ENCODE measurements at regions not wholly inside any gene's neighbourhood (a gene's known extent, or its start where the extent isn't known, plus 50 kb on each side); places are given as distances from the start of the nearest gene placed in this dataset.

DNA sequence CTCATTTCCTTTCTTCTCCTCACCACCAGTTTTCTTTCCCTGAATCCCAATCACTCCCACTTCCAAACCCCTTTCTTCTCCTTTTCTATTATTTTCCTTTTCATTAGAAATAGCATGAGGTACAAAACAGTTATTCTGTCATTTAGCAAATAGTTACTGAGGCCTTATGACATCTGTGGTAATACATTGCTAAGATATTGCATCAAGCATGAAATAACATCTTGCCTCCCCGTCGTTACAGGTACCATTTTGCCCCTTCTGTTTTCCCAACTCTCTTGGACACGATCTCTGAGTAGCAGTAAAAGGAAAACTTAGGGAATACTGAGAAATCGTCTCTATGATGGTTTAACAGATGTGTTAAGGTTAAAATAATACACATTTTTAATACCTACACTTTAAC lies 175.8 kb upstream of the SOX5 start:
- Histone ChIP-seq H3K4me3 (ENCODE audit: control insufficient read depth in 1 of 7, extremely low read depth in 1 of 7, insufficient read depth in 4 of 7, low read depth in 2 of 7, low read length in 6 of 7) (no peak overlapping the region), H3K36me3 (ENCODE audit: control insufficient read depth in 4 of 4, insufficient read depth in 4 of 4, low read length in 3 of 4) (no peaks in the 10 kb centered on the region), H3K27me3 (replicated peaks in 2 of 5; ENCODE audit: control insufficient read depth in 4 of 5, insufficient read depth in 5 of 5, low read length in 4 of 5) (no peaks in the 10 kb centered on the region), H3K4me1 (ENCODE audit: control extremely low read depth in 1 of 4, control insufficient read depth in 4 of 4, insufficient read depth in 4 of 4, low read length in 3 of 4) (no peaks in the 10 kb centered on the region), H3K9me3 (ENCODE audit: control extremely low read depth in 1 of 5, control insufficient read depth in 4 of 5, insufficient read depth in 2 of 5, low read depth in 1 of 5, low read length in 4 of 5) (no peaks in the 10 kb centered on the region), H3K27ac (ENCODE audit: insufficient read depth in 1 of 2, low read depth in 1 of 2, low read length in 2 of 2, poor library complexity in 1 of 2, severe bottlenecking in 2 of 2) (no peak overlapping the region)
- no CpG with 5 or more reads among the region's 4 CpGs for WGBS (ENCODE audit: insufficient coverage)
- CTCF ChIA-PET: no interaction called here
- no peak for DNase-seq
- POLR2A ChIA-PET: no interaction called here

- Histone ChIP-seq H3K4me3 (ENCODE audit: control insufficient read depth in 1 of 7, extremely low read depth in 1 of 7, insufficient read depth in 4 of 7, low read depth in 2 of 7, low read length in 6 of 7) (no peak overlapping the region), H3K4me1 (ENCODE audit: control extremely low read depth in 1 of 4, control insufficient read depth in 4 of 4, insufficient read depth in 4 of 4, low read length in 3 of 4) (no peaks in the 10 kb centered on the region), H3K27me3 (replicated peaks in 2 of 5; ENCODE audit: control insufficient read depth in 4 of 5, insufficient read depth in 5 of 5, low read length in 4 of 5) (no peaks in the 10 kb centered on the region), H3K27ac (ENCODE audit: insufficient read depth in 1 of 2, low read depth in 1 of 2, low read length in 2 of 2, poor library complexity in 1 of 2, severe bottlenecking in 2 of 2) (no peak overlapping the region), H3K9me3 (ENCODE audit: control extremely low read depth in 1 of 5, control insufficient read depth in 4 of 5, insufficient read depth in 2 of 5, low read depth in 1 of 5, low read length in 4 of 5) (peaks cover 0 to 1% (median 0%) of the 10 kb centered on the region in 5 experiments), H3K36me3 (ENCODE audit: control insufficient read depth in 4 of 4, insufficient read depth in 4 of 4, low read length in 3 of 4) (no peaks in the 10 kb centered on the region)
- WGBS (ENCODE audit: insufficient coverage): 96% methylated on average over 4 of the region's 4 CpGs
- CTCF ChIA-PET: no interaction called here
- no peak for DNase-seq
- POLR2A ChIA-PET: no interaction called here
Observed at GRCh38 chr12:24121911-24122310, 172.4 kb upstream of the SOX5 start.

DNA sequence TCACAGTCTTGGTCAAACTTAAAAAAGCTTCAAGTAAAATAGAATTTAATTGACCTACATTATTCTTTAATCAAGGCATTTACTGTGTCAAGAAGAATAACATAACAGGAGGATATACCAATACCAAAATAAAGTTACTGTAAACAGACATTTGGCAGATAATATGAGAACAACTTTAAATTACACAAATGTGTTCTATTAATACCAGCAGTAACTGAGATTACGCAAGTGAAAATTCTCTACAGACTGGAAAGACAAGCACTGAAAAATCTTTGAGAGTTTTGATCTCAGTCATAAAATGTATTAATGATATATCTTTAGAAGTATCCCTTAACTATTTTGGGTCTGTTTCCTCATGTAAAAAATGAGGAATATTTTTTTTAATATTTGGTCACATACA lies 169.2 kb upstream of the SOX5 start:
- WGBS (ENCODE audit: insufficient coverage): no CpG with 5 or more reads among the region's 1 CpG
- peaks cover 0 to 1% (median 0%) of the 10 kb centered on the region in 5 experiments for H3K9me3 ChIP-seq (ENCODE audit: control extremely low read depth in 1 of 5, control insufficient read depth in 4 of 5, insufficient read depth in 2 of 5, low read depth in 1 of 5, low read length in 4 of 5)
- no peaks in the 10 kb centered on the region for H3K4me1 ChIP-seq (ENCODE audit: control extremely low read depth in 1 of 4, control insufficient read depth in 4 of 4, insufficient read depth in 4 of 4, low read length in 3 of 4)
- no peak overlapping the region for H3K4me3 ChIP-seq (ENCODE audit: control insufficient read depth in 1 of 7, extremely low read depth in 1 of 7, insufficient read depth in 4 of 7, low read depth in 2 of 7, low read length in 6 of 7)
- no peaks in the 10 kb centered on the region for H3K27me3 ChIP-seq (replicated peaks in 2 of 5; ENCODE audit: control insufficient read depth in 4 of 5, insufficient read depth in 5 of 5, low read length in 4 of 5)
- ChIA-PET POLR2A (no interaction called here), CTCF (no interaction called here)
- no peaks in the 10 kb centered on the region for H3K36me3 ChIP-seq (ENCODE audit: control insufficient read depth in 4 of 4, insufficient read depth in 4 of 4, low read length in 3 of 4)
- H3K27ac ChIP-seq (ENCODE audit: insufficient read depth in 1 of 2, low read depth in 1 of 2, low read length in 2 of 2, poor library complexity in 1 of 2, severe bottlenecking in 2 of 2): no peak overlapping the region
- DNase-seq: no peak

- CTCF ChIA-PET: no interaction called here
- H3K27ac ChIP-seq (ENCODE audit: insufficient read depth in 1 of 2, low read depth in 1 of 2, low read length in 2 of 2, poor library complexity in 1 of 2, severe bottlenecking in 2 of 2): no peak overlapping the region
- no peaks in the 10 kb centered on the region for H3K4me1 ChIP-seq (ENCODE audit: control extremely low read depth in 1 of 4, control insufficient read depth in 4 of 4, insufficient read depth in 4 of 4, low read length in 3 of 4)
- WGBS (ENCODE audit: insufficient coverage): no CpG with 5 or more reads among the region's 1 CpG
- H3K36me3 ChIP-seq (ENCODE audit: control insufficient read depth in 4 of 4, insufficient read depth in 4 of 4, low read length in 3 of 4): no peaks in the 10 kb centered on the region
- peaks cover 0 to 1% (median 0%) of the 10 kb centered on the region in 5 experiments for H3K9me3 ChIP-seq (ENCODE audit: control extremely low read depth in 1 of 5, control insufficient read depth in 4 of 5, insufficient read depth in 2 of 5, low read depth in 1 of 5, low read length in 4 of 5)
- H3K4me3 ChIP-seq (ENCODE audit: control insufficient read depth in 1 of 7, extremely low read depth in 1 of 7, insufficient read depth in 4 of 7, low read depth in 2 of 7, low read length in 6 of 7): no peak overlapping the region
- DNase-seq: no peak
- H3K27me3 ChIP-seq (replicated peaks in 2 of 5; ENCODE audit: control insufficient read depth in 4 of 5, insufficient read depth in 5 of 5, low read length in 4 of 5): no peaks in the 10 kb centered on the region
- POLR2A ChIA-PET: no interaction called here
Observed at GRCh38 chr12:24116548-24116947, 167.1 kb upstream of the SOX5 start.

GRCh38 chr12:24113701-24114100 lies 164.2 kb upstream of the SOX5 start:
- H3K36me3 ChIP-seq (ENCODE audit: control insufficient read depth in 4 of 4, insufficient read depth in 4 of 4, low read length in 3 of 4): no peaks in the 10 kb centered on the region
- H3K9me3 ChIP-seq (ENCODE audit: control extremely low read depth in 1 of 5, control insufficient read depth in 4 of 5, insufficient read depth in 2 of 5, low read depth in 1 of 5, low read length in 4 of 5): no peaks in the 10 kb centered on the region
- POLR2A ChIA-PET: no interaction called here
- no peaks in the 10 kb centered on the region for H3K4me1 ChIP-seq (ENCODE audit: control extremely low read depth in 1 of 4, control insufficient read depth in 4 of 4, insufficient read depth in 4 of 4, low read length in 3 of 4)
- H3K4me3 ChIP-seq (ENCODE audit: control insufficient read depth in 1 of 7, extremely low read depth in 1 of 7, insufficient read depth in 4 of 7, low read depth in 2 of 7, low read length in 6 of 7): no peak overlapping the region
- no peak for DNase-seq
- no peak overlapping the region for H3K27ac ChIP-seq (ENCODE audit: insufficient read depth in 1 of 2, low read depth in 1 of 2, low read length in 2 of 2, poor library complexity in 1 of 2, severe bottlenecking in 2 of 2)
- 100% methylated on average over 2 of the region's 2 CpGs for WGBS (ENCODE audit: insufficient coverage)
- CTCF ChIA-PET: no interaction called here
- no peaks in the 10 kb centered on the region for H3K27me3 ChIP-seq (replicated peaks in 2 of 5; ENCODE audit: control insufficient read depth in 4 of 5, insufficient read depth in 5 of 5, low read length in 4 of 5)

DNA sequence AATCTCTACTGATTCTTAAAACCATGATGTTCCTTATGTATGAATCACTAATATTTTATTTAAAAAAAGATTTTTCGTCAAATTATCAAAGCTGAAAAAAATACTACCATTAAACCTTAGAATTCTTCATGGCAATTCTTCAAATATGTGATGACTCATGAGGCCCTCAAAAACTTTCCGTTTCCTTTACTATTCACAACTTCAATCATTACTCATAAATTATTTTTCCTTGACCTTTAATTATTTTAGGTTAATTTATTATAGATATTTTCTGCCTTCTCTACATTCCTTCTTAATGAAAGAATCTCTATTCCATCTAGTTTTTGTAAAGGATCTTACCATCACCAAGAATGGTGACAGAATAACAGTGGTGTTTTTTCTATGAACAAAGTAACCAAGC lies 162.1 kb upstream of the SOX5 start:
- Histone ChIP-seq H3K36me3 (ENCODE audit: control insufficient read depth in 4 of 4, insufficient read depth in 4 of 4, low read length in 3 of 4) (no peaks in the 10 kb centered on the region), H3K4me3 (ENCODE audit: control insufficient read depth in 1 of 7, extremely low read depth in 1 of 7, insufficient read depth in 4 of 7, low read depth in 2 of 7, low read length in 6 of 7) (no peak overlapping the region), H3K27ac (ENCODE audit: insufficient read depth in 1 of 2, low read depth in 1 of 2, low read length in 2 of 2, poor library complexity in 1 of 2, severe bottlenecking in 2 of 2) (no peak overlapping the region), H3K9me3 (ENCODE audit: control extremely low read depth in 1 of 5, control insufficient read depth in 4 of 5, insufficient read depth in 2 of 5, low read depth in 1 of 5, low read length in 4 of 5) (no peaks in the 10 kb centered on the region), H3K4me1 (ENCODE audit: control extremely low read depth in 1 of 4, control insufficient read depth in 4 of 4, insufficient read depth in 4 of 4, low read length in 3 of 4) (no peaks in the 10 kb centered on the region), H3K27me3 (replicated peaks in 2 of 5; ENCODE audit: control insufficient read depth in 4 of 5, insufficient read depth in 5 of 5, low read length in 4 of 5) (no peaks in the 10 kb centered on the region)
- no peak for DNase-seq
- ChIA-PET CTCF (no interaction called here), POLR2A (no interaction called here)
- no CpG with 5 or more reads among the region's 2 CpGs for WGBS (ENCODE audit: insufficient coverage)

DNA sequence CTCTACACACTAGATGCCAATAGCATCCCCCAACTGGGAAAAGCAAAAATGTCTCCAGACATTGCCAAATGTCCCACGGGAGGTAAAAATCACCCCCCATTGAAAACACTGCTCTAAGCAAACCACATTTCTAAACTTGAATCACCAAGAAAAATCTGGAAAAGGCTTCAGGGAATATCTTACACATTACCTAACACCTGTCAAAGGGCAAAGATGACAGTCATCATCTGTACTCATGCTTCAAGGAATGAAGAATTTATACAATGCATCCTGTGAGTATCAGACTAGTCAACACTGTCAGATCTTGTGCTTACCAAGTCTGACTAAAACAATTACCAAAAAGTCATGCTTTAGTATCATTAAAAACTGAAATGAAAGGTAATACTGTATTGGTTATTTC lies 161.6 kb upstream of the SOX5 start:
- H3K27ac ChIP-seq (ENCODE audit: insufficient read depth in 1 of 2, low read depth in 1 of 2, low read length in 2 of 2, poor library complexity in 1 of 2, severe bottlenecking in 2 of 2): no peak overlapping the region
- no peak overlapping the region for H3K4me3 ChIP-seq (ENCODE audit: control insufficient read depth in 1 of 7, extremely low read depth in 1 of 7, insufficient read depth in 4 of 7, low read depth in 2 of 7, low read length in 6 of 7)
- POLR2A ChIA-PET: no interaction called here
- WGBS (ENCODE audit: insufficient coverage): no CpG with 5 or more reads among the region's 1 CpG
- no peaks in the 10 kb centered on the region for H3K36me3 ChIP-seq (ENCODE audit: control insufficient read depth in 4 of 4, insufficient read depth in 4 of 4, low read length in 3 of 4)
- H3K4me1 ChIP-seq (ENCODE audit: control extremely low read depth in 1 of 4, control insufficient read depth in 4 of 4, insufficient read depth in 4 of 4, low read length in 3 of 4): no peaks in the 10 kb centered on the region
- H3K9me3 ChIP-seq (ENCODE audit: control extremely low read depth in 1 of 5, control insufficient read depth in 4 of 5, insufficient read depth in 2 of 5, low read depth in 1 of 5, low read length in 4 of 5): no peaks in the 10 kb centered on the region
- CTCF ChIA-PET: no interaction called here
- DNase-seq: no peak
- no peaks in the 10 kb centered on the region for H3K27me3 ChIP-seq (replicated peaks in 2 of 5; ENCODE audit: control insufficient read depth in 4 of 5, insufficient read depth in 5 of 5, low read length in 4 of 5)
